Stomach (tissue), 8 donors: ENCODE measurements at regions not wholly inside any gene's neighbourhood (a gene's known extent, or its start where the extent isn't known, plus 50 kb on each side); places are given as distances from the start of the nearest gene placed in this dataset.

ENCODE experiments used
- DNase-seq, 2 donors: peaks; one replicate each; pipeline versions ENCODE4 v3.0.0 to v3.0.0-alpha.2; 2013 to 2019
- H3K27ac ChIP-seq, 5 donors: fragments of 200-600 bp in 4 of 5; sonication (generic) in 4 of 5; one replicate each; pipeline ENCODE4 v1.5.1; 2013 to 2019; ENCODE audit warnings: mild to moderate bottlenecking in 1 of 5, moderate library complexity in 1 of 5
- H3K27me3 ChIP-seq, 3 donors: fragments of 200-600 bp; sonication (generic); one replicate each; pipeline ENCODE4 v1.5.1; 2017 to 2019; ENCODE audit warnings: mixed run types in 1 of 3
- H3K36me3 ChIP-seq, 4 donors: fragments of 200-600 bp; sonication (generic); 1 replicate in 3 of 4; 2 replicates in 1 of 4; pipeline ENCODE4 v1.5.1; 2016 to 2019
- H3K4me1 ChIP-seq, 4 donors: fragments of 200-600 bp; sonication (generic); one replicate each; pipeline ENCODE4 v1.5.1; 2016 to 2019
- H3K4me3 ChIP-seq, 4 donors: fragments of 200-600 bp; sonication (generic) in 3 of 4; one replicate each; pipeline ENCODE4 v1.5.1; 2016 to 2019; ENCODE audit warnings: mild to moderate bottlenecking in 1 of 4
- H3K9me3 ChIP-seq, 4 donors: fragments of 200-600 bp; sonication (generic); one replicate each; pipeline ENCODE4 v1.5.1; 2016 to 2019
- EP300 ChIP-seq: sonication (generic); formaldehyde crosslinking; IDR thresholded peaks from one replicate; pipeline ENCODE4 v1.6.1; 2017; ENCODE audit warnings: antibody characterized with exemption
- POLR2A ChIP-seq, 4 donors: fragments of 450-650 bp; IDR thresholded peaks; one replicate each; pipeline ENCODE4 v1.6.1; 2016; ENCODE audit warnings: antibody characterized with exemption in 4 of 4, control low read depth in 2 of 4, mild to moderate bottlenecking in 1 of 4, moderate library complexity in 1 of 4
- POLR2AphosphoS5 ChIP-seq, 3 donors: sonication (generic); formaldehyde crosslinking; IDR thresholded peaks; one replicate each; pipeline ENCODE4 v1.6.1; 2016; ENCODE audit warnings: antibody characterized with exemption in 3 of 3
- WGBS, 5 donors: extraction: QIAGEN DNeasy Blood & Tissue Kit in 3 of 5; methylation state at CpG; one replicate each; pipeline versions ENCODE4 v1.1.5 to v1.1.7; 2013 to 2018; 5-methylcytosine and 5-hydroxymethylcytosine counted together
- intact Hi-C: fragments of 100-400 bp; cut with DNase I; formaldehyde crosslinking; loops from one replicate; pipeline ENCODE4 v1.15.1; 2023; ENCODE audit warnings: low total_unique reads
- TF ChIP-seq, protein P1 (sequence below), 7 experiments: fragments of 450-650 bp in 4 of 7; fragments of 200-600 bp in 3 of 7; sonication (generic) in 3 of 7; IDR thresholded peaks; one replicate each; pipeline ENCODE4 v1.5.1; 2016 to 2019; ENCODE audit warnings: antibody characterized with exemption in 7 of 7, control low read depth in 2 of 7, mild to moderate bottlenecking in 1 of 7
- donor health status: healthy with polysubstance abuse.
- donor health status: Bipolar disorder and iron deficiency.
- donor health status: healthy.

DNA sequence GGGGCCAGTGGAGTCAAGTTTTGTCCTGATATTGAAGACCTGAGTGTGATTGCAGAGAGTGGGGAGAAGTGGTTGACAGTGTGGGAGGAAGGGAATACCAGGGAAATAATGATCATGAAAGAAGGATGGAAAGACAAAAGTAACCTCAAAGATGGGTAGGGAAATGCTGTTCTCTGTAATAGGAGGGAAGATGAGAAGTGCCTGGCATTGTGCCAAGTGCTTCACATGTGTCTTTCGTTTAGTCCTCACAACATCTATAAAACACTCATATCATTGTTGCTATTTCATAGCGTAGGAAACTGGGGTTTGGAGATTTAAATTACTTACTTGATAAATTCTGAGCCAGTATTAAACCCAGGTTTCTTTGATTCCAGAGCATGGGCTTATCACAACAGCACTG lies 472.3 kb downstream of the LRRC70 start:
- TF ChIP-seq EP300 (no peak), POLR2AphosphoS5 (IDR thresholded peaks at IDR 0.05) (no peak), POLR2A (IDR thresholded peaks at IDR 0.05) (no peak)
- TF ChIP-seq, protein P1, sequence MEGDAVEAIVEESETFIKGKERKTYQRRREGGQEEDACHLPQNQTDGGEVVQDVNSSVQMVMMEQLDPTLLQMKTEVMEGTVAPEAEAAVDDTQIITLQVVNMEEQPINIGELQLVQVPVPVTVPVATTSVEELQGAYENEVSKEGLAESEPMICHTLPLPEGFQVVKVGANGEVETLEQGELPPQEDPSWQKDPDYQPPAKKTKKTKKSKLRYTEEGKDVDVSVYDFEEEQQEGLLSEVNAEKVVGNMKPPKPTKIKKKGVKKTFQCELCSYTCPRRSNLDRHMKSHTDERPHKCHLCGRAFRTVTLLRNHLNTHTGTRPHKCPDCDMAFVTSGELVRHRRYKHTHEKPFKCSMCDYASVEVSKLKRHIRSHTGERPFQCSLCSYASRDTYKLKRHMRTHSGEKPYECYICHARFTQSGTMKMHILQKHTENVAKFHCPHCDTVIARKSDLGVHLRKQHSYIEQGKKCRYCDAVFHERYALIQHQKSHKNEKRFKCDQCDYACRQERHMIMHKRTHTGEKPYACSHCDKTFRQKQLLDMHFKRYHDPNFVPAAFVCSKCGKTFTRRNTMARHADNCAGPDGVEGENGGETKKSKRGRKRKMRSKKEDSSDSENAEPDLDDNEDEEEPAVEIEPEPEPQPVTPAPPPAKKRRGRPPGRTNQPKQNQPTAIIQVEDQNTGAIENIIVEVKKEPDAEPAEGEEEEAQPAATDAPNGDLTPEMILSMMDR (IDR thresholded peaks at IDR 0.05): no peak
- Histone ChIP-seq H3K4me3 (no peak overlapping the region), H3K27ac (no peak overlapping the region), H3K27me3 (no peaks in the 10 kb centered on the region), H3K9me3 (no peaks in the 10 kb centered on the region), H3K36me3 (no peaks in the 10 kb centered on the region), H3K4me1 (no peaks in the 10 kb centered on the region)
- no peak for DNase-seq
- intact Hi-C loops: no loop called here
- WGBS, 5 donors: 68 to 88% (median 79%) methylated on average over 2 of the region's 2 CpGs

DNA sequence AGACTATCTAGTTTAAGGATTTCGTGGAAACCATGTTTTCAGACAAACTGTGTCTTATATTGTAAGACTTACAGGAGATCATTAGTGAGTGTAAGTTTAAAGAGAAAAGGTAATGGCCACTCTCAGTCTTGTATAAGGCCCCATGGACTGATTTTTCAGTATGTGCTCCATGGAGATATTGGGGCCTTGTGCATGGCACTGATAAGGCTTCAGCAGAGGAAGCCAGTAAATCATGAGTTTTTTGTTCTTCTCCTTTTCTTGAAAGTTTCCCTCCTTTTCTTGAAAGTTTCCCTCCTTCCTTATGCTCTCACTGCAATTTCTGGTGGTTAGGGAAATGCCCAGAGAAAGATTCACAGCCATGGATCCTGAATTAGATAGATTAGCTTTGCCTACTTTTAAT lies 471.3 kb downstream of the LRRC70 start:
- intact Hi-C loops: no loop called here
- Histone ChIP-seq H3K4me3 (no peak overlapping the region), H3K27me3 (no peaks in the 10 kb centered on the region), H3K27ac (no peak overlapping the region), H3K36me3 (no peaks in the 10 kb centered on the region), H3K9me3 (no peaks in the 10 kb centered on the region), H3K4me1 (no peaks in the 10 kb centered on the region)
- TF ChIP-seq POLR2AphosphoS5 (IDR thresholded peaks at IDR 0.05): no peak
- no peak for TF ChIP-seq POLR2A (IDR thresholded peaks at IDR 0.05)
- TF ChIP-seq, protein P1 (IDR thresholded peaks at IDR 0.05): no peak
- TF ChIP-seq EP300: no peak
- no peak for DNase-seq
- 70 to 86% (median 81%) methylated on average over 1 of the region's 1 CpG for WGBS, 5 donors

- H3K4me1 ChIP-seq: no peaks in the 10 kb centered on the region
- no peaks in the 10 kb centered on the region for H3K9me3 ChIP-seq
- 38 to 69% (median 63%) methylated on average over 2 of the region's 2 CpGs for WGBS, 5 donors
- no peaks in the 10 kb centered on the region for H3K36me3 ChIP-seq
- DNase-seq: no peak
- no peaks in the 10 kb centered on the region for H3K27me3 ChIP-seq
- intact Hi-C loops: no loop called here
- no peak overlapping the region for H3K27ac ChIP-seq
- TF ChIP-seq POLR2AphosphoS5 (IDR thresholded peaks at IDR 0.05) (no peak), POLR2A (IDR thresholded peaks at IDR 0.05) (no peak), EP300 (no peak)
- TF ChIP-seq, protein P1 (IDR thresholded peaks at IDR 0.05): no peak
- no peak overlapping the region for H3K4me3 ChIP-seq
Observed at GRCh38 chr5:63043792-63044191, 465.2 kb downstream of the LRRC70 start.

DNA sequence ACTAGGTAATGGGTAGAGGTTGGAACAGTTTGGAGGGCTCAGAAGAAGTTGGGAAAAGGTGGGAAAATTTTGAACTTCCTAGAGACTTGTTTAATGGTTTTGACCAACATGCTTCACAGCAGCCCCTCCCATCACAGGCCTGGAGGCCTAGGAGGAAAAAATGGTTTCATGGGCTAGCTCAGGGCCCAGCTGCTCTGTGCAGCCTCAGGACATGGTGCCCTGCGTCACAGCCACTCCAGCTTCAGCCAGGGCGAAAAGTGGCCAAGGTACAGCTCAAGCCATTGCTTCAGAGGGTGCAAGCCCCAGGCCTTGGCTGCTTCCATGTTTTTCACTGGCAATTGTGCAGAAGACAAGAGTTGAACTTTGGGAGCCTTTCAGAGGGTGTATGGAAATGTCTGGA lies 453.7 kb downstream of the LRRC70 start:
- WGBS, 5 donors: 72 to 86% (median 84%) methylated on average over 2 of the region's 2 CpGs
- no peaks in the 10 kb centered on the region for H3K27me3 ChIP-seq
- intact Hi-C loops: no loop called here
- H3K4me1 ChIP-seq: no peaks in the 10 kb centered on the region
- no peak overlapping the region for H3K27ac ChIP-seq
- TF ChIP-seq POLR2A (IDR thresholded peaks at IDR 0.05) (no peak), EP300 (no peak), POLR2AphosphoS5 (IDR thresholded peaks at IDR 0.05) (no peak)
- TF ChIP-seq, protein P1 (IDR thresholded peaks at IDR 0.05): no peak
- no peaks in the 10 kb centered on the region for H3K36me3 ChIP-seq
- peaks cover 3 to 52% (median 29%) of the 10 kb centered on the region in 4 donors for H3K9me3 ChIP-seq
- no peak for DNase-seq
- H3K4me3 ChIP-seq: no peak overlapping the region
